Kidney tubule cell (primary cell): ENCODE measurements at regions not wholly inside any gene's neighbourhood (a gene's known extent, or its start where the extent isn't known, plus 50 kb on each side); places are given as distances from the start of the nearest gene placed in this dataset.
"Not testable (repeated sequence)": the region's sequence is repeated elsewhere in the genome, so short reads cannot be mapped to it uniquely, and the experiment has no call there.

Experiments used
- DNase-seq: peaks from one replicate; pipeline ENCODE4 v3.0.0-alpha.2; 2018; ENCODE audit warnings: low spot score

- no peak for DNase-seq
Measured at GRCh38 chr12:33825986-33826602, 196.2 kb upstream of the ALG10 start.

- DNase-seq = no peak
Measured at GRCh38 chr12:33828326-33828725, 194.0 kb upstream of the ALG10 start.

GRCh38 chr12:33830070-33830469, 192.2 kb upstream of the ALG10 start:
- no peak for DNase-seq

GRCh38 chr12:33832900-33833299, 189.4 kb upstream of the ALG10 start:
- DNase-seq = no peak

GRCh38 chr12:33834672-33835071, 187.6 kb upstream of the ALG10 start:
- no peak for DNase-seq

- no peak for DNase-seq
Measured at GRCh38 chr12:33876618-33877017, 145.7 kb upstream of the ALG10 start.

- no peak for DNase-seq
Measured at GRCh38 chr12:33892425-33892824, 129.9 kb upstream of the ALG10 start.

GRCh38 chr12:33920460-33920859, 101.8 kb upstream of the ALG10 start:
- DNase-seq = not testable (repeated sequence)

GRCh38 chr12:33926095-33926494, 96.2 kb upstream of the ALG10 start:
- no peak for DNase-seq

GRCh38 chr12:33937669-33938068, 84.6 kb upstream of the ALG10 start:
- not testable (repeated sequence) for DNase-seq

- DNase-seq = no peak
Measured at GRCh38 chr12:33942172-33942571, 80.1 kb upstream of the ALG10 start.

- DNase-seq = no peak
Measured at GRCh38 chr12:33944703-33945437, 77.4 kb upstream of the ALG10 start.

GRCh38 chr12:33945438-33945784, 76.9 kb upstream of the ALG10 start:
- DNase-seq = no peak

- not testable (repeated sequence) for DNase-seq
Measured at GRCh38 chr12:33966219-33966618, 56.1 kb upstream of the ALG10 start.

GRCh38 chr12:33967760-33968159, 54.5 kb upstream of the ALG10 start:
- DNase-seq = no peak
